Liver (tissue), 8 donors: ENCODE measurements at regions not wholly inside any gene's neighbourhood (a gene's known extent, or its start where the extent isn't known, plus 50 kb on each side); places are given as distances from the start of the nearest gene placed in this dataset.
A peak's percentile ranks its signal among the peaks of the same experiment; 100 is the strongest.

Experiments
- DNase-seq: peaks from one replicate; pipeline ENCODE4 v3.0.0-alpha.2; 2017; ENCODE audit warnings: low spot score
- H3K27ac ChIP-seq, 2 donors: one replicate each; pipeline ENCODE4 v1.7.0; 2013; ENCODE audit warnings: inconsistent platforms in 2 of 2, low read length in 2 of 2, control low read depth in 1 of 2, low read depth in 1 of 2, mild to moderate bottlenecking in 1 of 2
- H3K27me3 ChIP-seq, 4 donors: one replicate each; pipeline versions ENCODE4 v1.6.1 to v1.7.0; 2013; ENCODE audit warnings: low read length in 3 of 4, inconsistent platforms in 1 of 4, mild to moderate bottlenecking in 1 of 4, moderate library complexity in 1 of 4; ENCODE audit not compliant: control insufficient read depth in 4 of 4, insufficient read depth in 4 of 4
- H3K36me3 ChIP-seq, 4 donors: one replicate each; pipeline versions ENCODE4 v1.6.1 to v1.7.0; 2013; ENCODE audit warnings: low read length in 3 of 4, mild to moderate bottlenecking in 3 of 4, low read depth in 1 of 4, moderate library complexity in 1 of 4; ENCODE audit not compliant: control insufficient read depth in 4 of 4, insufficient read depth in 3 of 4
- H3K4me1 ChIP-seq, 4 donors: one replicate each; pipeline versions ENCODE4 v1.6.1 to v1.7.0; 2013; ENCODE audit warnings: low read length in 3 of 4, mild to moderate bottlenecking in 3 of 4, moderate library complexity in 1 of 4; ENCODE audit not compliant: control insufficient read depth in 4 of 4, insufficient read depth in 4 of 4
- H3K4me3 ChIP-seq, 3 donors: one replicate each; pipeline versions ENCODE4 v1.6.1 to v1.7.0; 2013; ENCODE audit warnings: low read length in 3 of 3, control low read depth in 1 of 3, low read depth in 1 of 3, mild to moderate bottlenecking in 1 of 3
- H3K9ac ChIP-seq, 2 donors: one replicate each; pipeline ENCODE4 v1.7.0; 2013; ENCODE audit warnings: low read length in 2 of 2, mild to moderate bottlenecking in 2 of 2, moderate library complexity in 2 of 2, control low read depth in 1 of 2, low read depth in 1 of 2
- H3K9me3 ChIP-seq, 4 donors: one replicate each; pipeline versions ENCODE4 v1.6.1 to v1.7.0; 2013; ENCODE audit warnings: low read length in 3 of 4; ENCODE audit not compliant: control insufficient read depth in 4 of 4
- CTCF ChIP-seq: fragments of 150-350 bp; IDR thresholded peaks from 2 replicates; pipeline ENCODE4 v1.5.1; 2017; ENCODE audit warnings: improper control_type of control experiment, low read depth, low read length; ENCODE audit not compliant: missing input control
- EGR1 ChIP-seq, 2 donors: IDR thresholded peaks; 2 replicates each; pipeline ENCODE4 v1.6.1; 2016 to 2018; ENCODE audit warnings: antibody characterized with exemption in 2 of 2, low read depth in 2 of 2
- FOXA1 ChIP-seq: IDR thresholded peaks from 2 replicates; pipeline ENCODE4 v1.6.1; 2016; ENCODE audit warnings: antibody characterized with exemption
- FOXA2 ChIP-seq: IDR thresholded peaks from 2 replicates; pipeline ENCODE4 v1.6.1; 2016; ENCODE audit warnings: antibody characterized with exemption
- GABPA ChIP-seq, 2 donors: IDR thresholded peaks in 1 of 2; conservative IDR thresholded peaks in 1 of 2; 2 replicates each; pipeline ENCODE4 v1.6.1; 2016; ENCODE audit warnings: antibody characterized with exemption in 2 of 2, mild to moderate bottlenecking in 1 of 2, moderate library complexity in 1 of 2
- HNF4A ChIP-seq, 2 donors: conservative IDR thresholded peaks; 2 replicates each; pipeline ENCODE4 v1.6.1; 2016; ENCODE audit warnings: antibody characterized with exemption in 2 of 2, mild to moderate bottlenecking in 2 of 2
- HNF4G ChIP-seq: IDR thresholded peaks from 2 replicates; pipeline ENCODE4 v1.6.1; 2016; ENCODE audit warnings: antibody characterized with exemption
- JUND ChIP-seq, 2 donors: IDR thresholded peaks; 2 replicates each; pipeline ENCODE4 v1.6.1; 2016; ENCODE audit warnings: antibody characterized with exemption in 2 of 2
- MAX ChIP-seq: IDR thresholded peaks from 2 replicates; pipeline ENCODE4 v1.6.1; 2016; ENCODE audit warnings: antibody characterized with exemption
- NR2F2 ChIP-seq: IDR thresholded peaks from 2 replicates; pipeline ENCODE4 v1.6.1; 2016; ENCODE audit warnings: antibody characterized with exemption
- RAD21 ChIP-seq, 2 donors: IDR thresholded peaks; 2 replicates each; pipeline ENCODE4 v1.6.1; 2016; ENCODE audit warnings: antibody characterized with exemption in 2 of 2, mild to moderate bottlenecking in 2 of 2
- REST ChIP-seq: IDR thresholded peaks from 2 replicates; pipeline ENCODE4 v1.6.1; 2016; ENCODE audit warnings: antibody characterized with exemption, mild to moderate bottlenecking
- RXRA ChIP-seq, 2 donors: IDR thresholded peaks; 2 replicates each; pipeline ENCODE4 v1.6.1; 2017 to 2018; ENCODE audit warnings: antibody characterized with exemption in 2 of 2, mild to moderate bottlenecking in 1 of 2
- SP1 ChIP-seq: IDR thresholded peaks from 2 replicates; pipeline ENCODE4 v1.6.1; 2018; ENCODE audit warnings: antibody characterized with exemption, mild to moderate bottlenecking
- TAF1 ChIP-seq: conservative IDR thresholded peaks from 2 replicates; pipeline ENCODE4 v1.6.1; 2016; ENCODE audit warnings: antibody characterized with exemption, mild to moderate bottlenecking
- YY1 ChIP-seq: IDR thresholded peaks from 2 replicates; pipeline ENCODE4 v1.6.1; 2016; ENCODE audit warnings: antibody characterized with exemption, mild to moderate bottlenecking
- ZBTB33 ChIP-seq: IDR thresholded peaks from 2 replicates; pipeline ENCODE4 v1.6.1; 2016; ENCODE audit warnings: antibody characterized with exemption
- WGBS: extraction: QIAGEN DNeasy Blood & Tissue Kit; methylation state at CpG from one replicate; pipeline ENCODE4 v1.1.7; 2013; 5-methylcytosine and 5-hydroxymethylcytosine counted together
- donor health status: healthy.
- donor health status: healthy.
- donor health status: healthy.
- donor health status: healthy.
- donor health status: healthy.

- Histone ChIP-seq H3K9me3 (no peaks in the 10 kb centered on the region), H3K4me3 (no peak overlapping the region), H3K9ac (no peak overlapping the region), H3K27me3 (no peaks in the 10 kb centered on the region), H3K4me1 (no peaks in the 10 kb centered on the region), H3K27ac (no peak overlapping the region), H3K36me3 (no peaks in the 10 kb centered on the region)
- TF ChIP-seq CTCF (peak; percentile 2), RXRA (IDR thresholded peaks at IDR 0.05) (no peak), RAD21 (IDR thresholded peaks at IDR 0.05) (peak; percentile 68 to 75)
- 46% methylated on average over 3 of the region's 3 CpGs for WGBS
- no peak for DNase-seq
Observed at GRCh38 chr18:43789234-43790000, 512.1 kb upstream of the SYT4 start.

- H3K9me3 ChIP-seq: no peaks in the 10 kb centered on the region
- no peaks in the 10 kb centered on the region for H3K4me1 ChIP-seq
- no peak overlapping the region for H3K27ac ChIP-seq
- 32% methylated on average over 1 of the region's 1 CpG for WGBS
- no peaks in the 10 kb centered on the region for H3K36me3 ChIP-seq
- TF ChIP-seq GABPA (IDR thresholded peaks at IDR 0.05 in 1 of 2, conservative IDR thresholded peaks at IDR 0.05 in 1 of 2): no peak
- TF ChIP-seq FOXA1: no peak
- no peak for TF ChIP-seq TAF1
- no peak for TF ChIP-seq MAX
- no peak for TF ChIP-seq ZBTB33
- no peak for TF ChIP-seq CTCF
- no peaks in the 10 kb centered on the region for H3K27me3 ChIP-seq
- no peak overlapping the region for H3K4me3 ChIP-seq
- no peak for DNase-seq
- no peak overlapping the region for H3K9ac ChIP-seq
Observed at GRCh38 chr18:43793910-43794309, 516.6 kb upstream of the SYT4 start.

- H3K4me3 ChIP-seq: no peak overlapping the region
- no peaks in the 10 kb centered on the region for H3K4me1 ChIP-seq
- H3K27me3 ChIP-seq: no peaks in the 10 kb centered on the region
- WGBS: 39% methylated on average over 2 of the region's 2 CpGs
- H3K27ac ChIP-seq: no peak overlapping the region
- no peak for DNase-seq
- no peaks in the 10 kb centered on the region for H3K9me3 ChIP-seq
- H3K36me3 ChIP-seq: no peaks in the 10 kb centered on the region
- H3K9ac ChIP-seq: no peak overlapping the region
- TF ChIP-seq MAX: no peak
- no peak for TF ChIP-seq RAD21 (IDR thresholded peaks at IDR 0.05)
- TF ChIP-seq YY1: no peak
- TF ChIP-seq FOXA2: no peak
- no peak for TF ChIP-seq JUND (IDR thresholded peaks at IDR 0.05)
- no peak for TF ChIP-seq NR2F2
- no peak for TF ChIP-seq GABPA (IDR thresholded peaks at IDR 0.05 in 1 of 2, conservative IDR thresholded peaks at IDR 0.05 in 1 of 2)
- TF ChIP-seq RXRA (IDR thresholded peaks at IDR 0.05): no peak
- TF ChIP-seq REST: no peak
- no peak for TF ChIP-seq SP1
- TF ChIP-seq TAF1: no peak
- no peak for TF ChIP-seq FOXA1
- TF ChIP-seq HNF4G: no peak
- TF ChIP-seq EGR1 (IDR thresholded peaks at IDR 0.05; ENCODE audit: low read depth in 2 of 2): no peak
- no peak for TF ChIP-seq HNF4A (conservative IDR thresholded peaks at IDR 0.05)
Observed at GRCh38 chr18:43794363-43794762, 517.1 kb upstream of the SYT4 start.
